Keratinocyte (primary cell): ENCODE measurements at regions not wholly inside any gene's neighbourhood (a gene's known extent, or its start where the extent isn't known, plus 50 kb on each side); places are given as distances from the start of the nearest gene placed in this dataset.

Experiments used
- DNase-seq: peaks from one replicate; pipeline ENCODE4 v3.0.0-alpha.2; 2011; ENCODE audit warnings: low read depth, missing footprints, low spot score
- FAIRE-seq: peaks from 2 replicates; lab custom pipeline; 2011; peaks lifted over from hg19 to GRCh38; lab: Jason Lieb, UNC
- H2AFZ ChIP-seq: 2 replicates; pipeline ENCODE4 v1.6.0; 2012; ENCODE audit warnings: low read length, control low read depth, inconsistent platforms; ENCODE audit not compliant: control insufficient read depth
- H3K27ac ChIP-seq: 2 replicates; pipeline ENCODE4 v1.5.1; 2011; ENCODE audit warnings: low read length; ENCODE audit not compliant: control insufficient read depth, insufficient read depth
- H3K27me3 ChIP-seq: 3 replicates; pipeline ENCODE4 v1.6.0; 2011; ENCODE audit warnings: low read length; ENCODE audit not compliant: control insufficient read depth, insufficient read depth; ENCODE audit errors: extremely low read depth
- H3K36me3 ChIP-seq, 2 experiments: 2 replicates in 1 of 2; 3 replicates in 1 of 2; pipeline ENCODE4 v1.5.1; 2011; ENCODE audit warnings: low read length in 2 of 2, mild to moderate bottlenecking in 1 of 2; ENCODE audit not compliant: control insufficient read depth in 2 of 2, insufficient read depth in 2 of 2; ENCODE audit errors: extremely low read depth in 1 of 2
- H3K4me1 ChIP-seq: 3 replicates; pipeline ENCODE4 v1.5.1; 2011; ENCODE audit warnings: low read length; ENCODE audit not compliant: control insufficient read depth, insufficient read depth; ENCODE audit errors: extremely low read depth
- H3K4me2 ChIP-seq: 3 replicates; pipeline ENCODE4 v1.6.0; 2011; ENCODE audit warnings: low read depth, low read length; ENCODE audit not compliant: control insufficient read depth, insufficient read depth; ENCODE audit errors: extremely low read depth
- H3K4me3 ChIP-seq, 3 experiments: fragments of 200-600 bp in 1 of 3; sonication (generic) in 1 of 3; 2 replicates in 2 of 3; 3 replicates in 1 of 3; pipeline ENCODE4 v1.5.1; 2011 to 2016; ENCODE audit warnings: low read length in 3 of 3, mild to moderate bottlenecking in 3 of 3, control low read depth in 2 of 3, inconsistent platforms in 1 of 3, low read depth in 1 of 3, mixed read lengths in 1 of 3, mixed run types in 1 of 3, moderate library complexity in 1 of 3; ENCODE audit not compliant: control insufficient read depth in 2 of 3, insufficient read depth in 2 of 3; ENCODE audit errors: extremely low read depth in 1 of 3
- H3K79me2 ChIP-seq: 2 replicates; pipeline ENCODE4 v1.6.0; 2012; ENCODE audit warnings: low read length; ENCODE audit not compliant: control insufficient read depth, insufficient read depth
- H3K9ac ChIP-seq: 3 replicates; pipeline ENCODE4 v1.6.0; 2011; ENCODE audit warnings: low read length; ENCODE audit not compliant: control insufficient read depth, insufficient read depth; ENCODE audit errors: extremely low read depth
- H3K9me1 ChIP-seq: 3 replicates; pipeline ENCODE4 v1.6.0; 2011; ENCODE audit warnings: low read length; ENCODE audit not compliant: control insufficient read depth, insufficient read depth; ENCODE audit errors: extremely low read depth
- H3K9me3 ChIP-seq: 2 replicates; pipeline ENCODE4 v1.5.1; 2012; ENCODE audit warnings: low read depth, low read length; ENCODE audit not compliant: control insufficient read depth
- H4K20me1 ChIP-seq: 3 replicates; pipeline ENCODE4 v1.6.0; 2011; ENCODE audit warnings: low read length; ENCODE audit not compliant: control insufficient read depth, insufficient read depth; ENCODE audit errors: extremely low read depth
- CTCF ChIP-seq, 3 experiments: IDR thresholded peaks in 1 of 3; conservative IDR thresholded peaks in 1 of 3; optimal IDR thresholded peaks in 1 of 3; 2 replicates in 2 of 3; 3 replicates in 1 of 3; pipeline versions ENCODE3 to v1.5.1; 2011; ENCODE audit warnings: low read length in 3 of 3, mild to moderate bottlenecking in 3 of 3, moderate library complexity in 2 of 3, control low read depth in 1 of 3, inconsistent platforms in 1 of 3; ENCODE audit not compliant: insufficient read depth in 2 of 3; ENCODE audit errors: extremely low read depth in 1 of 3
- EZH2 ChIP-seq: IDR thresholded peaks from one replicate; pipeline ENCODE4 v1.6.1; 2012; ENCODE audit warnings: inconsistent platforms, mild to moderate bottlenecking, low read length, moderate library complexity
- dilution Hi-C: fragments of 300-500 bp; cut with MboI; formaldehyde crosslinking; loops from one replicate; pipeline ENCODE4 v1.7.0; 2020; ENCODE audit warnings: low sequenced_read_pairs; ENCODE audit not compliant: extremely low pct_ligation_motif_present

GRCh38 chr10:25102147-25102822, 72.5 kb upstream of the GPR158 start:
- Histone ChIP-seq H3K27me3 (peaks cover 8% of the 10 kb centered on the region), H3K4me2 (no peak overlapping the region), H3K79me2 (no peaks in the 10 kb centered on the region), H3K27ac (no peak overlapping the region), H4K20me1 (no peaks in the 10 kb centered on the region), H3K9me1 (no peaks in the 10 kb centered on the region), H2AFZ (no peak overlapping the region), H3K9ac (no peak overlapping the region), H3K36me3 (no peaks in the 10 kb centered on the region), H3K4me3 (no peak overlapping the region), H3K9me3 (no peaks in the 10 kb centered on the region), H3K4me1 (no peaks in the 10 kb centered on the region)
- dilution Hi-C loops = no loop called here
- DNase-seq = no peak
- no peak for FAIRE-seq
- TF ChIP-seq EZH2 = no peak
- TF ChIP-seq CTCF (optimal IDR thresholded peaks at IDR 0.05 in 1 of 3, IDR thresholded peaks at IDR 0.05 in 1 of 3, conservative IDR thresholded peaks at IDR 0.05 in 1 of 3; ENCODE audit: extremely low read depth in 1 of 3, insufficient read depth in 2 of 3, low read length in 3 of 3) = no peak

- Histone ChIP-seq H3K9me3 (no peaks in the 10 kb centered on the region), H3K36me3 (no peaks in the 10 kb centered on the region), H3K4me1 (no peaks in the 10 kb centered on the region), H3K27me3 (peaks cover 8% of the 10 kb centered on the region), H3K9ac (no peak overlapping the region), H3K27ac (no peak overlapping the region), H3K79me2 (no peaks in the 10 kb centered on the region), H2AFZ (no peak overlapping the region), H4K20me1 (no peaks in the 10 kb centered on the region), H3K9me1 (no peaks in the 10 kb centered on the region), H3K4me3 (no peak overlapping the region), H3K4me2 (no peak overlapping the region)
- DNase-seq (no peak), FAIRE-seq (no peak)
- TF ChIP-seq CTCF (optimal IDR thresholded peaks at IDR 0.05 in 1 of 3, IDR thresholded peaks at IDR 0.05 in 1 of 3, conservative IDR thresholded peaks at IDR 0.05 in 1 of 3; ENCODE audit: extremely low read depth in 1 of 3, insufficient read depth in 2 of 3, low read length in 3 of 3) (no peak), EZH2 (no peak)
- dilution Hi-C loops = no loop called here
Measured at GRCh38 chr10:25103703-25104102, 71.1 kb upstream of the GPR158 start.
